Fibroblast of mammary gland (primary cell): ENCODE measurements at regions not wholly inside any gene's neighbourhood (a gene's known extent, or its start where the extent isn't known, plus 50 kb on each side); places are given as distances from the start of the nearest gene placed in this dataset.

ENCODE experiments used
- DNase-seq: peaks from one replicate; pipeline ENCODE4 v3.0.0-alpha.2; 2010; ENCODE audit warnings: low read depth
- H3K4me3 ChIP-seq: 2 replicates; pipeline ENCODE4 v1.5.1; 2011; ENCODE audit warnings: low read depth, mild to moderate bottlenecking, low read length, moderate library complexity; ENCODE audit not compliant: control insufficient read depth
- CTCF ChIP-seq: conservative IDR thresholded peaks from 2 replicates; pipeline ENCODE4 v1.5.1; 2011; ENCODE audit warnings: low read depth, low read length, inconsistent platforms; ENCODE audit not compliant: control insufficient read depth, insufficient read depth

- TF ChIP-seq CTCF, result peak; percentile 63
- peak; percentile 65 for DNase-seq
These were observed 100.8 kb downstream of the PPM1A start for GRCh38 chr14:60349663-60350365.

GRCh38 chr14:60350366-60350720 is 101.3 kb downstream of the PPM1A start:
- TF ChIP-seq CTCF, result no peak
- H3K4me3 ChIP-seq, result no peak overlapping the region
- DNase-seq, result peak; percentile 5

More at GRCh38 chr14:60349663-60350365, 100.8 kb downstream of the PPM1A start:
- H3K4me3 ChIP-seq, result no peak overlapping the region

- no peak for DNase-seq
- TF ChIP-seq CTCF, result no peak
- H3K4me3 ChIP-seq, result no peak overlapping the region
These were observed 104.4 kb downstream of the PPM1A start for GRCh38 chr14:60353420-60353819.

GRCh38 chr14:60355768-60356167 is 106.7 kb downstream of the PPM1A start:
- no peak overlapping the region for H3K4me3 ChIP-seq
- no peak for TF ChIP-seq CTCF
- no peak for DNase-seq

GRCh38 chr14:60356386-60356785 is 107.4 kb downstream of the PPM1A start:
- no peak for TF ChIP-seq CTCF
- H3K4me3 ChIP-seq, result no peak overlapping the region
- no peak for DNase-seq

- TF ChIP-seq CTCF, result no peak
- no peak for DNase-seq
- H3K4me3 ChIP-seq, result no peak overlapping the region
These were observed 108.0 kb downstream of the PPM1A start for GRCh38 chr14:60356906-60357550.
